LHCN-M2 (cell line): ENCODE measurements at regions not wholly inside any gene's neighbourhood (a gene's known extent, or its start where the extent isn't known, plus 50 kb on each side); places are given as distances from the start of the nearest gene placed in this dataset.

Experiments
- DNase-seq: peaks from one replicate; pipeline ENCODE4 v3.0.0-alpha.2; 2012; ENCODE audit warnings: low read depth

GRCh38 chr6:10248378-10248843, 166.5 kb downstream of the TFAP2A start:
- DNase-seq = peak; percentile 16

GRCh38 chr6:10237298-10238038, 177.4 kb downstream of the TFAP2A start:
- peak; percentile 67 for DNase-seq

- DNase-seq = no peak
These were observed 179.5 kb downstream of the TFAP2A start for GRCh38 chr6:10235344-10235743.

- no peak for DNase-seq
These were observed 184.3 kb downstream of the TFAP2A start for GRCh38 chr6:10230531-10230930.

GRCh38 chr6:10223841-10224240, 191.0 kb downstream of the TFAP2A start:
- DNase-seq = no peak

- no peak for DNase-seq
These were observed 193.7 kb downstream of the TFAP2A start for GRCh38 chr6:10221178-10221577.

- no peak for DNase-seq
These were observed 195.4 kb downstream of the TFAP2A start for GRCh38 chr6:10219510-10219909.

GRCh38 chr6:10217111-10217510, 197.8 kb downstream of the TFAP2A start:
- DNase-seq = no peak

GRCh38 chr6:10215326-10216110, 199.4 kb downstream of the TFAP2A start:
- DNase-seq = no peak

GRCh38 chr6:10210052-10210451, 204.8 kb downstream of the TFAP2A start:
- peak; percentile 67 for DNase-seq

- DNase-seq = no peak
These were observed 209.0 kb downstream of the TFAP2A start for GRCh38 chr6:10205892-10206291.

- no peak for DNase-seq
These were observed 209.8 kb downstream of the TFAP2A start for GRCh38 chr6:10205120-10205519.

- DNase-seq = peak; percentile 23
These were observed 211.2 kb downstream of the TFAP2A start for GRCh38 chr6:10203651-10204050.

- no peak for DNase-seq
These were observed 212.3 kb downstream of the TFAP2A start for GRCh38 chr6:10202581-10202980.

GRCh38 chr6:10201606-10202510, 213.0 kb downstream of the TFAP2A start:
- DNase-seq = no peak

GRCh38 chr6:10196090-10196489, 218.8 kb downstream of the TFAP2A start:
- DNase-seq = no peak

GRCh38 chr6:10194816-10195672, 219.8 kb downstream of the TFAP2A start:
- DNase-seq = peak; percentile 26

- no peak for DNase-seq
These were observed 221.6 kb downstream of the TFAP2A start for GRCh38 chr6:10193321-10193720.

GRCh38 chr6:10190042-10190441, 224.8 kb downstream of the TFAP2A start:
- DNase-seq = no peak

- no peak for DNase-seq
These were observed 230.3 kb downstream of the TFAP2A start for GRCh38 chr6:10184371-10185227.
